H9 (cell line): ENCODE measurements at regions not wholly inside any gene's neighbourhood (a gene's known extent, or its start where the extent isn't known, plus 50 kb on each side); places are given as distances from the start of the nearest gene placed in this dataset.

Experiments used
- DNase-seq: peaks from one replicate; pipeline ENCODE4 v3.0.0-alpha.2; 2017
- H2AFZ ChIP-seq: one replicate; pipeline ENCODE4 v1.6.1; 2013; ENCODE audit warnings: mild to moderate bottlenecking, low read length, control low read depth, moderate library complexity
- H2AK5ac ChIP-seq: 2 replicates; pipeline ENCODE4 v1.6.1; 2013; ENCODE audit warnings: low read length, control low read depth, mixed read lengths; ENCODE audit not compliant: insufficient read length
- H2BK120ac ChIP-seq: one replicate; pipeline ENCODE4 v1.6.1; 2013; ENCODE audit warnings: low read depth, mild to moderate bottlenecking, low read length, control low read depth, inconsistent platforms; ENCODE audit not compliant: poor library complexity, severe bottlenecking
- H2BK12ac ChIP-seq: 2 replicates; pipeline ENCODE4 v1.6.1; 2013; ENCODE audit warnings: low read length, control low read depth, mixed read lengths, low read depth; ENCODE audit not compliant: insufficient read length
- H2BK15ac ChIP-seq: 2 replicates; pipeline ENCODE4 v1.6.1; 2013; ENCODE audit warnings: low read depth, low read length, control low read depth
- H2BK20ac ChIP-seq: one replicate; pipeline ENCODE4 v1.6.1; 2013; ENCODE audit warnings: low read depth, mild to moderate bottlenecking, low read length, control low read depth, inconsistent platforms; ENCODE audit not compliant: poor library complexity, severe bottlenecking
- H2BK5ac ChIP-seq: 2 replicates; pipeline ENCODE4 v1.6.1; 2013; ENCODE audit warnings: low read length, control low read depth, mixed read lengths; ENCODE audit not compliant: insufficient read length
- H3K14ac ChIP-seq: 2 replicates; pipeline ENCODE4 v1.6.1; 2013; ENCODE audit warnings: low read length, control low read depth; ENCODE audit not compliant: insufficient read depth
- H3K18ac ChIP-seq: 2 replicates; pipeline ENCODE4 v1.6.1; 2013; ENCODE audit warnings: low read depth, mild to moderate bottlenecking, mixed read lengths, low read length, control low read depth; ENCODE audit not compliant: insufficient read length
- H3K23ac ChIP-seq: 2 replicates; pipeline ENCODE4 v1.6.1; 2013; ENCODE audit warnings: low read length, control low read depth, mixed read lengths, low read depth; ENCODE audit not compliant: insufficient read length
- H3K23me2 ChIP-seq: 2 replicates; pipeline ENCODE4 v1.6.1; 2013; ENCODE audit warnings: low read depth, mild to moderate bottlenecking, mixed read lengths, low read length, control low read depth; ENCODE audit not compliant: insufficient read length, poor library complexity, severe bottlenecking
- H3K27ac ChIP-seq: 2 replicates; pipeline ENCODE4 v1.5.1; 2013; ENCODE audit warnings: low read length, control low read depth, mixed read lengths, low read depth; ENCODE audit not compliant: insufficient read length
- H3K27me3 ChIP-seq: 2 replicates; pipeline ENCODE4 v1.6.1; 2013; ENCODE audit warnings: low read length, control low read depth, inconsistent platforms; ENCODE audit not compliant: insufficient read depth
- H3K4ac ChIP-seq: 2 replicates; pipeline ENCODE4 v1.6.1; 2013; ENCODE audit warnings: low read depth, mild to moderate bottlenecking, control low read depth, inconsistent platforms, low read length, moderate library complexity
- H3K4me1 ChIP-seq: 2 replicates; pipeline ENCODE4 v1.6.1; 2013; ENCODE audit warnings: low read length, control low read depth, inconsistent platforms; ENCODE audit not compliant: insufficient read depth
- H3K4me2 ChIP-seq: 2 replicates; pipeline ENCODE4 v1.6.1; 2013; ENCODE audit warnings: low read length, control low read depth, mixed read lengths; ENCODE audit not compliant: insufficient read length, insufficient read depth
- H3K56ac ChIP-seq: 2 replicates; pipeline ENCODE4 v1.6.1; 2013; ENCODE audit warnings: low read depth, mild to moderate bottlenecking, mixed read lengths, low read length, control low read depth; ENCODE audit not compliant: insufficient read length
- H3K79me1 ChIP-seq: 2 replicates; pipeline ENCODE4 v1.6.1; 2013; ENCODE audit warnings: low read depth, mild to moderate bottlenecking, moderate library complexity, low read length, control low read depth, inconsistent platforms; ENCODE audit not compliant: insufficient read depth, poor library complexity, severe bottlenecking
- H3K79me2 ChIP-seq: 2 replicates; pipeline ENCODE4 v1.6.1; 2013; ENCODE audit warnings: low read length, control low read depth, inconsistent platforms; ENCODE audit not compliant: insufficient read depth
- H3K9ac ChIP-seq: 2 replicates; pipeline ENCODE4 v1.6.1; 2013; ENCODE audit warnings: low read length, control low read depth, mixed read lengths; ENCODE audit not compliant: insufficient read length; ENCODE audit errors: extremely low read depth
- H3K9me3 ChIP-seq: one replicate; pipeline ENCODE4 v1.6.1; 2013; ENCODE audit warnings: low read depth, low read length, inconsistent platforms; ENCODE audit not compliant: control insufficient read depth
- H3T11ph ChIP-seq: one replicate; pipeline ENCODE4 v1.6.1; 2013; ENCODE audit warnings: mild to moderate bottlenecking, low read length, control low read depth, inconsistent platforms
- H4K20me1 ChIP-seq: one replicate; pipeline ENCODE4 v1.6.1; 2013; ENCODE audit not compliant: control insufficient read depth, insufficient read length, insufficient read depth
- H4K5ac ChIP-seq: 2 replicates; pipeline ENCODE4 v1.6.1; 2013; ENCODE audit warnings: low read depth, mild to moderate bottlenecking, mixed read lengths, low read length, control low read depth; ENCODE audit not compliant: insufficient read length
- H4K8ac ChIP-seq: replicated peaks from 2 replicates; pipeline ENCODE4 v1.6.1; 2013; ENCODE audit warnings: low read length, control low read depth, mixed read lengths, low read depth; ENCODE audit not compliant: insufficient read length
- H4K91ac ChIP-seq: 2 replicates; pipeline ENCODE4 v1.6.1; 2013; ENCODE audit warnings: low read depth, mild to moderate bottlenecking, moderate library complexity, mixed read lengths, low read length, control low read depth; ENCODE audit not compliant: insufficient read length
- H3K27ac Mint-ChIP-seq, 3 experiments: 2 replicates in 2 of 3; 3 replicates in 1 of 3; pipeline ENCODE4 v1.8.0; 2020 to 2021; ENCODE audit warnings: mixed read lengths in 3 of 3, mild to moderate bottlenecking in 1 of 3, moderate library complexity in 1 of 3
- H3K27me3 Mint-ChIP-seq: 2 replicates; pipeline ENCODE4 v1.8.0; 2021; ENCODE audit warnings: low read depth, mild to moderate bottlenecking, moderate library complexity, mixed read lengths
- H3K36me3 Mint-ChIP-seq, 3 experiments: 2 replicates in 2 of 3; 3 replicates in 1 of 3; pipeline ENCODE4 v1.8.0; 2020 to 2021; ENCODE audit warnings: low read depth in 3 of 3, mixed read lengths in 3 of 3; ENCODE audit not compliant: insufficient read depth in 1 of 3
- H3K4me1 Mint-ChIP-seq, 2 experiments: 2 replicates each; pipeline ENCODE4 v1.8.0; 2020; ENCODE audit warnings: mixed read lengths in 2 of 2
- H3K4me3 Mint-ChIP-seq, 2 experiments: 2 replicates in 1 of 2; 3 replicates in 1 of 2; pipeline ENCODE4 v1.8.0; 2020 to 2021; ENCODE audit warnings: mild to moderate bottlenecking in 2 of 2, mixed read lengths in 2 of 2, moderate library complexity in 1 of 2
- H3K9me3 Mint-ChIP-seq, 2 experiments: 2 replicates in 1 of 2; 3 replicates in 1 of 2; pipeline ENCODE4 v1.8.0; 2020; ENCODE audit warnings: mild to moderate bottlenecking in 2 of 2, mixed read lengths in 2 of 2, moderate library complexity in 1 of 2
- CTCF ChIP-seq: fragments of 200-600 bp; sonication (generic); conservative IDR thresholded peaks from 3 replicates; pipeline ENCODE4 v1.8.0; 2021; ENCODE audit warnings: antibody characterized with exemption, mild to moderate bottlenecking
- WGBS: extraction: QIAGEN DNeasy Blood & Tissue Kit; methylation state at CpG from one replicate; pipeline ENCODE4 v1.1.7; 2013; ENCODE audit warnings: missing lambda C conversion rate, low lambda C conversion rate, mixed read lengths; ENCODE audit not compliant: insufficient read length; ENCODE audit errors: extremely low coverage; 5-methylcytosine and 5-hydroxymethylcytosine counted together

- Histone ChIP-seq H2BK15ac (no peak overlapping the region), H2BK20ac (no peak overlapping the region), H3K4me2 (no peak overlapping the region), H4K5ac (no peak overlapping the region), H3T11ph (no peak overlapping the region), H3K79me1 (no peaks in the 10 kb centered on the region), H3K27ac (no peak overlapping the region), H3K9me3 (no peaks in the 10 kb centered on the region), H3K4ac (no peak overlapping the region), H4K8ac (no peak overlapping the region), H3K56ac (no peak overlapping the region), H2BK120ac (no peak overlapping the region), H2BK12ac (no peak overlapping the region), H2AFZ (no peak overlapping the region), H3K14ac (no peak overlapping the region), H3K9ac (no peak overlapping the region), H4K20me1 (no peaks in the 10 kb centered on the region), H2AK5ac (no peak overlapping the region), H3K79me2 (no peaks in the 10 kb centered on the region), H3K18ac (no peak overlapping the region), H4K91ac (no peak overlapping the region), H3K27me3 (no peaks in the 10 kb centered on the region), H3K23me2 (no peaks in the 10 kb centered on the region), H3K4me1 (no peaks in the 10 kb centered on the region), H3K23ac (no peak overlapping the region), H2BK5ac (no peak overlapping the region)
- H3K36me3 Mint-ChIP-seq: no peaks in the 10 kb centered on the region
- H3K27me3 Mint-ChIP-seq: peaks cover 2% of the 10 kb centered on the region; the same call in 1 of the 2 replicates
- WGBS: no CpG with 5 or more reads among the region's 6 CpGs
- no peaks in the 10 kb centered on the region for H3K9me3 Mint-ChIP-seq
- TF ChIP-seq CTCF: no peak
- H3K4me3 Mint-ChIP-seq: no peak overlapping the region
- H3K4me1 Mint-ChIP-seq: no peaks in the 10 kb centered on the region
- no peak for DNase-seq
- no peak overlapping the region for H3K27ac Mint-ChIP-seq
Measured at GRCh38 chr2:61713457-61713856, 140.4 kb downstream of the FAM161A start.
